ENCODE measurements at regions not wholly inside any gene's neighbourhood (a gene's known extent, or its start where the extent isn't known, plus 50 kb on each side); places are given as distances from the start of the nearest gene placed in this dataset.

DNA sequence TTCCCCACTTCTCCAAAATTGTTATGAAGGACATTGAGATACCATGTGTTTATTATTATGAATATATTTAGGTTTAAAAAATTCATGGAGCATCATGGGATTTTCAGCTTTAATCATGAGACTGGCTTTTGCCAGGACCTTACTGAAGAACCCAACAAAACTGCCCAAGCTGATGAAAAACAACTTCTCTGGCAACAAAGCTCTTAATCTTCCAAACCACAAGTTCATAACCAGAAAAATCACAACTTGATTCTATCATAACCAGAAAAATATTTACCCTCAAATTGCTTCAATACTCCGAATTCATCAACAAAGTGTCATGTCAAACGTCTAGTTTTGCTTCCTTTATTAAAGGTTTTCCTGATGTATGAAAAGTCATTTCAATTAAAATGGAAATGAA, 971.8 kb upstream of the ACVR2A start:
- TF ChIP-seq POLR2A (IDR thresholded peaks at IDR 0.05; ENCODE audit: borderline replicate concordance, extremely low read depth, insufficient read depth, insufficient read length), result no peak
- TF ChIP-seq, protein P1, sequence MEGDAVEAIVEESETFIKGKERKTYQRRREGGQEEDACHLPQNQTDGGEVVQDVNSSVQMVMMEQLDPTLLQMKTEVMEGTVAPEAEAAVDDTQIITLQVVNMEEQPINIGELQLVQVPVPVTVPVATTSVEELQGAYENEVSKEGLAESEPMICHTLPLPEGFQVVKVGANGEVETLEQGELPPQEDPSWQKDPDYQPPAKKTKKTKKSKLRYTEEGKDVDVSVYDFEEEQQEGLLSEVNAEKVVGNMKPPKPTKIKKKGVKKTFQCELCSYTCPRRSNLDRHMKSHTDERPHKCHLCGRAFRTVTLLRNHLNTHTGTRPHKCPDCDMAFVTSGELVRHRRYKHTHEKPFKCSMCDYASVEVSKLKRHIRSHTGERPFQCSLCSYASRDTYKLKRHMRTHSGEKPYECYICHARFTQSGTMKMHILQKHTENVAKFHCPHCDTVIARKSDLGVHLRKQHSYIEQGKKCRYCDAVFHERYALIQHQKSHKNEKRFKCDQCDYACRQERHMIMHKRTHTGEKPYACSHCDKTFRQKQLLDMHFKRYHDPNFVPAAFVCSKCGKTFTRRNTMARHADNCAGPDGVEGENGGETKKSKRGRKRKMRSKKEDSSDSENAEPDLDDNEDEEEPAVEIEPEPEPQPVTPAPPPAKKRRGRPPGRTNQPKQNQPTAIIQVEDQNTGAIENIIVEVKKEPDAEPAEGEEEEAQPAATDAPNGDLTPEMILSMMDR (IDR thresholded peaks at IDR 0.05 in 2 of 3, conservative IDR thresholded peaks at IDR 0.05 in 1 of 3; ENCODE audit: borderline replicate concordance in 1 of 3, insufficient read depth in 1 of 3, low read depth in 2 of 3, low read length in 2 of 3), result no peak
- no peak for TF ChIP-seq CEBPB (IDR thresholded peaks at IDR 0.05; ENCODE audit: low read depth)
- TF ChIP-seq SP1 (IDR thresholded peaks at IDR 0.05; ENCODE audit: low read depth), result no peak
- TF ChIP-seq EZH2 (IDR thresholded peaks at IDR 0.05), result no peak
- no peak for TF ChIP-seq POLR2AphosphoS5 (IDR thresholded peaks at IDR 0.05; ENCODE audit: low read depth, low read length)
- TF ChIP-seq JUND (IDR thresholded peaks at IDR 0.05), result no peak
- TF ChIP-seq ZNF274 (IDR thresholded peaks at IDR 0.05; ENCODE audit: low read depth, low read length), result no peak
- TF ChIP-seq ZFX (IDR thresholded peaks at IDR 0.05), result no peak
- TF ChIP-seq, protein P2, sequence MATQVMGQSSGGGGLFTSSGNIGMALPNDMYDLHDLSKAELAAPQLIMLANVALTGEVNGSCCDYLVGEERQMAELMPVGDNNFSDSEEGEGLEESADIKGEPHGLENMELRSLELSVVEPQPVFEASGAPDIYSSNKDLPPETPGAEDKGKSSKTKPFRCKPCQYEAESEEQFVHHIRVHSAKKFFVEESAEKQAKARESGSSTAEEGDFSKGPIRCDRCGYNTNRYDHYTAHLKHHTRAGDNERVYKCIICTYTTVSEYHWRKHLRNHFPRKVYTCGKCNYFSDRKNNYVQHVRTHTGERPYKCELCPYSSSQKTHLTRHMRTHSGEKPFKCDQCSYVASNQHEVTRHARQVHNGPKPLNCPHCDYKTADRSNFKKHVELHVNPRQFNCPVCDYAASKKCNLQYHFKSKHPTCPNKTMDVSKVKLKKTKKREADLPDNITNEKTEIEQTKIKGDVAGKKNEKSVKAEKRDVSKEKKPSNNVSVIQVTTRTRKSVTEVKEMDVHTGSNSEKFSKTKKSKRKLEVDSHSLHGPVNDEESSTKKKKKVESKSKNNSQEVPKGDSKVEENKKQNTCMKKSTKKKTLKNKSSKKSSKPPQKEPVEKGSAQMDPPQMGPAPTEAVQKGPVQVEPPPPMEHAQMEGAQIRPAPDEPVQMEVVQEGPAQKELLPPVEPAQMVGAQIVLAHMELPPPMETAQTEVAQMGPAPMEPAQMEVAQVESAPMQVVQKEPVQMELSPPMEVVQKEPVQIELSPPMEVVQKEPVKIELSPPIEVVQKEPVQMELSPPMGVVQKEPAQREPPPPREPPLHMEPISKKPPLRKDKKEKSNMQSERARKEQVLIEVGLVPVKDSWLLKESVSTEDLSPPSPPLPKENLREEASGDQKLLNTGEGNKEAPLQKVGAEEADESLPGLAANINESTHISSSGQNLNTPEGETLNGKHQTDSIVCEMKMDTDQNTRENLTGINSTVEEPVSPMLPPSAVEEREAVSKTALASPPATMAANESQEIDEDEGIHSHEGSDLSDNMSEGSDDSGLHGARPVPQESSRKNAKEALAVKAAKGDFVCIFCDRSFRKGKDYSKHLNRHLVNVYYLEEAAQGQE (IDR thresholded peaks at IDR 0.05; ENCODE audit: low read depth), result no peak
- TF ChIP-seq, protein P3, sequence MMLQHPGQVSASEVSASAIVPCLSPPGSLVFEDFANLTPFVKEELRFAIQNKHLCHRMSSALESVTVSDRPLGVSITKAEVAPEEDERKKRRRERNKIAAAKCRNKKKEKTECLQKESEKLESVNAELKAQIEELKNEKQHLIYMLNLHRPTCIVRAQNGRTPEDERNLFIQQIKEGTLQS (IDR thresholded peaks at IDR 0.05), result no peak
- no peak for TF ChIP-seq EZH2phosphoT487 (IDR thresholded peaks at IDR 0.05; ENCODE audit: borderline replicate concordance)
- no peak for TF ChIP-seq RAD21 (IDR thresholded peaks at IDR 0.05; ENCODE audit: low read depth)
- no peak for TF ChIP-seq CBX3 (IDR thresholded peaks at IDR 0.05; ENCODE audit: low read depth)
